Activated CD8-positive, alpha-beta memory T cell treated with anti-CD3 and anti-CD28 coated beads for 36 hours (primary cell): ENCODE measurements at regions not wholly inside any gene's neighbourhood (a gene's known extent, or its start where the extent isn't known, plus 50 kb on each side); places are given as distances from the start of the nearest gene placed in this dataset.

Source experiments
- CTCF ChIA-PET: fragments of 350-600 bp; sonication (Branson Sonifier 250); formaldehyde crosslinking; loops from one replicate; lab custom pipeline; 2021; ENCODE audit warnings: antibody characterized with exemption; lab: Charles Lee
- POLR2A ChIA-PET: fragments of 350-600 bp; sonication (Branson Sonifier 250); formaldehyde crosslinking; loops from one replicate; lab custom pipeline; 2021; ENCODE audit warnings: antibody characterized with exemption; lab: Charles Lee

DNA sequence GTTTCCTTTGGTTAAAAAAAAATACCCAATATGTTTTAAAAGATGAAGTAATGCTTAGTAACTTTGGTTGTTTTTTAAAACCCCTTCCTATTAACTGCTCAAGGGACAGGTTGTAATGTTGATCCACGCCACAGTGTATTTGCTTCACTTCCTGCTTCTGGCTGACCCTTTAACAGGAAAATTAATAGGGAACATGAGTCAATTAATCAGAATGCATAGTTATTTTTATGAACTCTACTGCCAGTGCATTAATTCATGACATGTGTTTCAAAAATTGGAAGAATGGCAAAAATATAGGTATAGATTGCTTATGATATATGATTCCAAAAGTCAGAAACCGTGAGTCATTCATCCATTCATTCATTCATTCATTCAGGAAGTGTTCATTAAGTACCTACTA is 204.8 kb downstream of the SETD4 start:
- ChIA-PET POLR2A (no interaction called here), CTCF (no interaction called here)

DNA sequence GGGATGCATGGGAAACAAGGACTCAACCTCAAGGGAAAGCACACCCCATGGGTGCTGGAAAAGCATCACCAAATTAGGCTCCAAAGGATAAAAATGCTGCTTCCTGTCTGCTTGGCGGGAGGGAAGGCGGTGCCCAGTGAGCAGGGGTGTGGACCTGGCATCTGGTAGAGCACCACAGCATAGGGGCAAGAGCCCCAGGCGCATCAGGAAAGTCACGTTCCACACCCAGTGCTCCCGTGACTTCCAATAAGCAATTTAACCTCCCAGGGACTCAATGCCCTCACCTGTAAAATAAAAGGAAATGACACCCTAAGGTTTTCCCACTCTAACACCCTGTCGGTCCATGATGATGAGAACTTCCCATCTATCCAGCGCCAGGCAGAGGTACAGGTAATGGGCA is 206.0 kb downstream of the SETD4 start:
- POLR2A ChIA-PET, result no interaction called here
- CTCF ChIA-PET, result no interaction called here

DNA sequence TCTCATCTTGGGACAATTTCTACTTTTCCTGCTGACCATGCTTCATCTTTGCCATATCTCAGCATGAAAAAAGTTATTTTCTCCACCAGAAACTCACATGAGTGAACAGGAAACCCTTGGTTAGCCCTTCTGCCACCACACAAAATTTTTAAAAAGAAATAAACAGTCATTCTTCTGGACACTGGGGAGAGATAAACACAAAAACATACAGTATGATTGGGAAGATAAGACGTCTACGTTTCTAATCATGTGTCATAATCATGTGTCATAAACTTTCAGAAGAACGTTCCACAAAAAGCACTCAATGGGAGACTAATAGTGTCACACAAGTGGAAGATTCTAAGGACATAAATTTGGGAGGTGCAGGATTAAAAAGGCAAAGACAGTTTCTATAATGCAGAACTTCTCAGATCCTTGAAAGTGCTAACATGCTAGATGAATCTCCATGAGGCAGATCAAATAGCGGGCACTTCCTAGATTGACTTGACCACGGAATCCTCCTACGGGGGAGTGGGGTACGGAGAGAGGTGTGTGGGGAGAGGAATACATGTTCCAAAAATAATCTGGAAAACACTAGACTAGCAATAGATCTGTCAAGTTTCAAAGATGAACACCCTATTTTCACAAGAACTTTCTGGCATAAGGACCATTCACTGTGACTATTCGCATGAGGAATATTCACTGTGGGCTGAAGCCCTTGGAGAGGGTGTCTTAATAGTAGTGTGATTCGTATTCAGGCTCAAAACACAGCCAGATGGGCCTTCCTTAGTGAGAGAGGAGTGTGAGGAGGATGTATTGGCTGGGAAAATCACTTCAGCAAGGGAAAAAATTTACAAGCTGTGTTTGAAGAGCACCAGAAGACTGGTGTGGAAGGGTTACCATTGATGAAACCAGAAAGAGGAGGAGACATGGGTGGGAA is 206.7 kb downstream of the SETD4 start:
- POLR2A ChIA-PET, result no interaction called here
- CTCF ChIA-PET, result no interaction called here

DNA sequence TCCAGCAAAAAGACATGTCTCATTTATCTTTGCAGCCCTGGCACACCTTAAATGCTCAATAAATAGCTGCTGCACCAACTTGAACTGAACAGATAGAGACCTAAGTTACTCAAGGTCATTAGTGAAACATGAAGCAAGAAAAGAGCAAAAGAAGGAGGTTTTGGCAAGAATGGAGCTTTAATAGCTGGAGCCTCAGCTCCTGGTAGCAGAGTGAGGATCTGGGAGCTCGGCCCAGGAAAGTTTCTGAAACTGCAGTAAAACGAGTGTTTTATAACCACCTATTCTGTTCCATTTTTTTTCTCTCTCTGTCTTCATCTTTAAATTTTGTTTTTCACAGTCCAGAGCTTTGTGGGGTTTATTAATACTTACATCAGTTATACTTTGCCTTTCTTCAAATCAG is 207.5 kb downstream of the SETD4 start:
- ChIA-PET CTCF (no interaction called here), POLR2A (no interaction called here)

DNA sequence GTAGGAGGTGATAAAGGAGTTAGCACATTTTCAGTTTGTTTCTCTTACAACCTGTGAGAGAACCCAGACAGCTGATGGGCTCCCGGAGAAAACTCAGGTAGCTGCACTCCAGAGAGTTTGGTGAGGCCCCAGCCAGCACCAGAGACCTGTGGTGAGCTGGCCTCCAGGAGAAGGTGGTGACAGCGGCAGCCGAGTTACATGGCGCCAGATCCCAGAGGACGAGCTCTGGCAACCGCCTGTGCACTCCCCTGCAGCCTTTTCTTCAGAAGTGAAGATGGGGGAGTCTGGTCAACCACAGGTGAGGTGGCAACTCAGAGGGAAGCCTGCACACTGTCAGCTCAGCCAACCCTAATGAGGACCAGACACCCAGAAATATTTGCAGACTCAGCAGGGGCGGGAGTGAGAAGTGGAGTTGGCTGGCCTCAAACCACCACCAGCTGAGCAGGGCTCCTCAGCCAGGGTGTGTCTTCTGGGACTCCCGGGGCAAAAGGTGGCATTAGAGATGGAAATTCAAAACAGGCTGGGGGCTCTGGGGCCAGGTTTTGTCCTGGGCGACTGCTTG is 209.7 kb downstream of the SETD4 start:
- CTCF ChIA-PET, result interaction anchor here (1.1 kb wide), 1 partner anchor 1105 kb away, joined by 3 read pairs; no protein-coding TSS in a partner anchor

DNA sequence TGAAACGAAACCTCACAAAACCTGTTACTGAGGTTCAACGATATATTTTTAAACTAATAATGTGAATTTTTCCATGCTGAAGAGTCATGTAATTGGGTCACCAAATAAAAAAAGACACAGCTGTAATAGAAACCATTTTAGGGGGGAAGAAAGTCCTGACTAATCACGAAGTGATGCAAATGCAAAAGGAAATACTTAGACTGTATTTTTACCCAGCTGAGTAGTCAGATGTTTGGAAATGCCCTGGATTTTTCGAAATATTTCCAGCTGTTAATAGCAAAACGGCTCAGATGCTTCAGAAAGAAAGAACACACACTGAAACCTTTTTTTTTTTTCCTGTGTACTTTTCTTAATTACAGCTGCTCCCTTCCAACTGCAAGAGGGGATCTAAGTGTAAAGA is 210.3 kb downstream of the SETD4 start:
- POLR2A ChIA-PET, result no interaction called here
- CTCF ChIA-PET, result interaction anchor here (1.1 kb wide), 1 partner anchor 1104 kb away, joined by 3 read pairs; no protein-coding TSS in a partner anchor

More for the DNA sequence above, 209.7 kb downstream of the SETD4 start:
- POLR2A ChIA-PET, result no interaction called here

DNA sequence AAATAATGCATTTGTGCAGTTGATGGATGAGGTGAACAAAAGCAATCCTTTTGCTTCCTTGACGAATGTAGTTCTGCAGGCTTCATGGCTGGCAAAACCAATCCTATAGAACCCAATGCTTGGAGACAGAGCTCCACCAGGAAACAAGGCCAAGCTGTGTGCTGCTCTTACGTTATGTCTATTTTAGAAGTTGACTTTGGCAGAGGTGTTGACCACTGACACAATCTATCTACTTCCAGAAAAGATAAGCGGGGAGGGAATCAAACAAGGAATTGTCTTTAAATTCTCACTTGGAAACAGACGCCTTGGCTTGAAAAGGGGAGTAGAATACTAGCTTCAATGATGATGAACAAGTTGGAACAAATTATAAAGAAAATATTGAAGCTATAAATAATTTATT is 211.2 kb downstream of the SETD4 start:
- CTCF ChIA-PET, result no interaction called here
- POLR2A ChIA-PET, result no interaction called here

DNA sequence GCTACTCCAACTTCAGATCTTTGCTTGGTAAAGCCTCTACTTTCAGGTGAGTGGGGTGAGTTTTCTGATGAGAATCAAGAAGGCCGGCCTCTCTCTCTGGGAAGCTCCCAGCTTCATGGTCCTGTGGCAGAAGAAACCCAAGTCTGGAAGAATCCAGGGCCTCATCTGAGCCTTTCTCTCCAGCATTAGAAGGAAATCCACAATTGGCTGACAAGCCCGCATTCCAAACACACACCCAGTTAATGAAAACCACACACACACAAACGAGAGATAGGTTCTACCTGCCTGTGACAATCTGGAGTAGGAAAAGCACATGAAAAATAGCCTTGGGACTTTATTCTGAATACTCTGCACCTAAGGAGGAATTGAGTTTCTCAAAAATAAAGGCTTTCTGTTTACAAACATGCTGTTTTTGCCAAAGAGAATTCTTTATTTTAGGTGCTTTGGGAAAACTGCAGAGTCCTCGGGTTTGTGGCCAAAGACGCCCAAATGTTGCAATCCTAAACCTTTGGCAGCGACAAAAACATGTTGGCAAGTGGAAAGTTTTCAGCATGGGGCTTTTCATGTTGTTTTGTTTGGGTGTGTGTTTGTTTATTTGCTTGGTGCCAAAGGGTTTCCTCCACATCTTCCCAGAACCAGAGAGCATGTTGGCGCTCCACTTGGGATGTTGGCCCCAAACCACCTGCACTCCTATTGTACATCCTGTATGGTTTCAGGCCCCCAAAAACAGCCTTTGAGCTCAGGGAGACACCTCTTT is 216.2 kb downstream of the SETD4 start:
- POLR2A ChIA-PET, result interaction anchor here (0.5 kb wide), 1 partner anchor 175 kb away, joined by 7 read pairs; no protein-coding TSS in a partner anchor
- CTCF ChIA-PET, result no interaction called here

DNA sequence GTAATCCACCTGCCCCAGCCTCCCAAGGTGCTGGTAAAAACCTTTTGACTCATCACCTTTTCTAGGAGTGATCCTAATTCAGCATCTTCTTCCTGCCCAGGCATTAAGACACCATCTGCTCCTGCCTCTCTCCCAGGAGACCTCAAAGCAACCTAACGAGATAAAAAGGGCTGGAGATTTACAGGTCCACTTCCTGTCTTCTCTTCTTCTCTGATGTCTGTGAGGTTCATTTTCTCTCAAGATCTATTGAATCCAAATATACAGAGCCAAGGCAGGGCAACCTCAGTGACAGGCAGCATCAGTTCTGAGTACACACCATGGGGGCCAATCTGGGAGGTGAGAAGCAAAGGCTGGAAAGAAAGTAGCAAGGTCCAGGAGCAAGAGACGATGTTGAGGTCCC is 219.4 kb downstream of the SETD4 start:
- ChIA-PET CTCF (interaction anchor here (1.9 kb wide), 1 partner anchor 1095 kb away, joined by 12 read pairs; no protein-coding TSS in a partner anchor), POLR2A (no interaction called here)

DNA sequence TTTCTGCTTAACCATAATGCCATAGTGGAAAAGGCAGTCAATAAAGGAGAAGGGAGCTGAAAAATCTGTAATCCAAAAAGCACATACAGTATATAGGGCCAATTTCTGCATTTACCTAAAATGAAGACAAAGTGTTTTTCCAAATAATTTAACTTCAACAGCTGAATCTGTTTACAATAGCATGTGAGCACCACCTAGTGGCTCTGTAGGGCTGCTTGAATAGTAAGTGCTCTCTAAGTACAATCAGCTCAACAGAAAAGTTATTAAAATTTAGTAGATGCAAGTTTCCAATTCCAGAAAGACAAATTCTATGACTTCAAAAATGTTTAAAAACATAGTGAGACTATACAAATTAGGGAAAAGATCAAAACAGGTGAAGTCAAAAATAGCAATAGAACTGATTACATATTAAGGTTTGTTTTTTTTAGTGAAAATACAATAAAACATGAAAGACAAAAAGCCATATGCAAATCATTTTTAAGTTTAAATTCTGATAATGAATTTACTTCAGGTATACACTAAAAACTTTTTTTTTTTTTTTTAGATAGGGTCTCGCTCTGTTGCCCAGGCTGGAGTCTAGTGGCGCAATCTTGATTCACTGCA is 220.0 kb downstream of the SETD4 start:
- ChIA-PET POLR2A (no interaction called here), CTCF (interaction anchor here (0.6 to 1.9 kb wide), 7 partner anchors 12 to 1345 kb away, joined by 3 to 12 read pairs (median 3); no protein-coding TSS in a partner anchor)

DNA sequence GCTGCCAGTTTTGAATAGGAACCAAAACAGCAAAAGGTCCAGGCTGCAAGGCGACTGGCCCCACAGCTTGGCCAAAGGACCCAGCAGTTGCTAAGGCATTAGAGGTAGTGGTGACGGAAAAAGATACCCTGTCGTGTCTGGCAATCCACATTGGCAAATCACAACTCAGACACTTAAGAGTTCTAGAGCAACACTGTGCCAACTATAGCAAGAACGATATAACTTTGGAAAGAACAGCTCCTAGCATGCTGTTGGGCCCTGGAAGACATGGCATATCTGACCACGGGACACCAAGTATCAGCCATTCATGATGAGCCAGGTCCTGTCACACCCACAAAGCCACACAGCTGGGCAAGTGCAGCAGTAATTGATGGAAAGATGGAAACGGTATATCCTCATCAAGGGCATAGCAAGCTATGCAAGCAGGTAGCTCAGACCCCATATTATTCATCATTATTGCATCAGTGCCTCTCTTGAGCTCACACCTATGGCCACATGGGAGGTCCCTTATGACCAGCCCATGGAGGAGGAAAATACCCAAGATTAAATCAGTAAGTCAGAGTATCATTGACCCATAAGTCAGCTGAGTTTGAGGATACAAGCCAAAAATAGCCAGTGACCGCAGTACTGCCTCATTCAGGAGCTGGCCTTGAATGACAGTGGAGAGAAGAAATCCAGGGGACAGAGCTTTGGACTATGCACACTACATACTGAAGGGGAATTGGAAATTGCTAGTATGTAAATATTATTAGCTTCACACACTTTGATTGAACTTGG is 221.2 kb downstream of the SETD4 start:
- ChIA-PET CTCF (interaction anchor here (1.3 to 1.9 kb wide), 3 partner anchors 13 to 1093 kb away, joined by 3 to 12 read pairs (median 5); no protein-coding TSS in a partner anchor), POLR2A (no interaction called here)

DNA sequence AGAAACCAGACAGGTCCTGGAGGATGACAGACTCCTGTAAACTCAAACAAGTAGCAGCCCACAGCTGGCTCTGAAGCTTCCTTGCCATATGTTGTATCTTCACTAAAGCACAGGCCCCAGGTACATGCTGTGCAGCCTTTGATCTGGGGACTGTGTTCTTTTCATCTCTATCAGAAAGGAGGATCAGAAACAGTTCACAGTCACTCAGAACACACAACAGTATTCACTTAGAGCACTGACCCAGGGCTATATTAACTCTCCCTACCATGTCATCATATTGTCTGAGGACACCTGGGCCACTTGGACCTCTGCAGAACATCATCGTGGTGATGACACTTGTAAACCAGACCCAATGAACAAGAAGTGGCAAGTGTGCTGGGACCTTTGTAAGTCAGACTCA is 222.0 kb downstream of the SETD4 start:
- ChIA-PET CTCF (no interaction called here), POLR2A (no interaction called here)

DNA sequence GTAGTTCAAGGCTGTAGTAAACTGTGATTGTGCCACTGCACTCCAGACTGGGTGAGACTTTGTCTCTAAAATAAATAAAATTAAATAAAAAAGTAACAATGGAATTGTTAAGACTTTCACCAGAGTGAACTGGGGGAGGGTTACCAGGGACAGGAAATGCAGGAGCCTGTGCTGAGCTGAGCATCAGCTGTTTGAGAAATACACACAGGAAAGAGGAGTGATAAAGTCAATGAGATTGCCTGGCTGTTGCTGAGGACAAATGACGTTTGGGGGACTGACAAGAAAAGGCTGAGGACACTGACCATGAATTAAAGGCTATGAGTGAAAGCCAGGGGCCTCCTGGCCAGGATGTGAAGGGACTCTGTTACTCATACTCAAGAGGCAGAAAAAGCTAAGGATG is 226.3 kb downstream of the SETD4 start:
- CTCF ChIA-PET, result no interaction called here
- POLR2A ChIA-PET, result no interaction called here

DNA sequence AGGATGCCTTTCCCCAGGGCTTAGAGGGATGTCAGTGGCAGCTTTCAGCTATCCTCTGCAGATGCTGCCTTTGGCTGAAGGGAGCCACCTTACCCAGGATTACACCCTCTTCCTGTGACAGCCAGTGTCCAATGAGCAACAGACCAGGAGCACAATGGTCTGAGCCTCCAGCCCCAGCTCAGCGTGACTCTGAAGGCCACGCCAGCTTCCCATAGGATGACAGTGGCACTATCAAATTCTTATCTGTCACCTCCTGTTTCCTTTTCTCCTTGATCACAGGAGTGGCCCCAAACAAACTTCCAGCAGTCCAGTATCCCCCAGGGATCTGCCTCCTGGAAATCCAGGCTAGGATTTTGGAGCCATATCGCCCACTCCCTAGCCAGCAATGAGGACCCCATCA is 226.9 kb downstream of the SETD4 start:
- ChIA-PET CTCF (no interaction called here), POLR2A (no interaction called here)

DNA sequence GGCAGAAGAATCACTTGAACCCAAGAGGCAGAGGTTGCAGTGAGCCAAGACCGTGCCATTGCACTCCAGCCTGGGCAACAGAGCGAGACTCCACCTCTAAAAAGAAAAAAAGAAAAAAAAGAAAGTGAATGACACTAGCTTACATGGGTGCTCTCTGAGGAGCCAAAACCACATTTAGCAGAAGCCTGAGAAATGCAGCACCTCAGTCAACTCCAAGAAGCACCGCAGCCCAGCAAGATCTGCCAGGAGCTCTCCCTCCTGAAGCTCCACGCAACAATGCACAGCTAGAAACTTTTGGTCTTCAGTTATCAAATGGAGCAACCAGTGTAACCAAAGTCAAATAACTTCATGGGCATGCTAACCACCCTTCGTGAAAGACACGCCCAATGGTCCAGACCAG is 229.1 kb downstream of the SETD4 start:
- ChIA-PET CTCF (interaction anchor here (1.2 kb wide), 1 partner anchor 1138 kb away, joined by 3 read pairs; no protein-coding TSS in a partner anchor), POLR2A (no interaction called here)

DNA sequence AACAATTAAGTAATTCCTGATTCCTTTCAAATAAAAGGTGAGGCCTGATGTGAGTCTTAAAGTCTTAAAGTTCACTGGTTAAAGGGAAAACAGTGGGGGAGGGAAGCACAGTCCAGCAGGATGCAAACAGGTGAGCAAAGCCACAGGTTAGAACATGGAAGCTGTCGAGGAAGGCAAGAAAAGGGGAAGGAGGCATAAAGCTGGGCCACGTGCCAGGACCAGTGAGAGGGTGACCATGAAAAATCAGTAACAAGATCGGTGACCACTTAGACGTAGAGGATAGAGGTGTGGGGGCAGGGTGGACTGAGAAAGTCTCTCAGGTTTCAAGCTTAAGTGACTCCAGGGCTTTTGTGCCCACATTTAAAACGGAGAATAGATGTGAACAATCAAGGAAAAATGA is 231.3 kb downstream of the SETD4 start:
- CTCF ChIA-PET, result interaction anchor here (1.0 kb wide), 1 partner anchor 11 kb away, joined by 3 read pairs; no protein-coding TSS in a partner anchor
- POLR2A ChIA-PET, result no interaction called here

DNA sequence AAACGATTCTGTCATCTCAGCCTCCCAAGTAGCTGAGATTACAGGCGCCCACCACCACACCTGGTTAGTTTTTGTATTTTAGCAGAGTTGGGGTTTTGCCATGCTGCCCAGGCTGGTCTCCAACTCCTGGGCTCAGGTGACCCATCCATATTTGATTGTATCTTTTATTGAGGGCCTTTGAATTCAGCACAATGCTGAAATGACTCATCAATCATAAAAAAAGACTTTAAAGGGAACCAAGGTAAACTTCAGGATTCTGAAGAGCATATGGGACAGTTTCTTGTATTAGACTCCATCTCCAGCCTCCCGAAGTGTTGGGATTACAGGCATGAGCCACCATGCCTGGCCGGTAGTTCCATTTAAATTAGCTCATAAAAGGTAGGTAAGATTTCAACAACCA is 232.2 kb downstream of the SETD4 start:
- ChIA-PET POLR2A (no interaction called here), CTCF (interaction anchor here (1.0 kb wide), 1 partner anchor 12 kb away, joined by 3 read pairs; no protein-coding TSS in a partner anchor)

DNA sequence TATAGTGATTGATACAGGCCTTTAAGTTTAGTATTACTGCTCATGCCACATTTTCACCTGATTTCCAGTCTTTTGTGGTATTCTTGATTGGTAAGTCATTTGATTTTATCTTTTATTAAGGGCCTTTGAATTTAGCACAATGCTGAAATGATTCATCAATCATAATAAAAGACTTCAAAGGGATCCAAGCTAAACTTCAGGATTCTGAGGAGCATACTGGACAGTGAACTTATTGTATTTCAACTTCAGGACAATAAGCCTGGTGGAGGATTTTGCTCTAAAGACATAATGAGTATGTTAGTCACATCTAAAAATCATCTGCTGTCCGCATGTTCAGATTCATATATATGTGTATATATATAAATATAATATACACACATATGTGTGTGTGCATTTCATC is 233.3 kb downstream of the SETD4 start:
- CTCF ChIA-PET, result interaction anchor here (2.5 kb wide), 1 partner anchor 13 kb away, joined by 5 read pairs; no protein-coding TSS in a partner anchor
- POLR2A ChIA-PET, result no interaction called here
